ENCODE measurements at regions not wholly inside any gene's neighbourhood (a gene's known extent, or its start where the extent isn't known, plus 50 kb on each side); places are given as distances from the start of the nearest gene placed in this dataset.
"Not testable (repeated sequence)": the region's sequence is repeated elsewhere in the genome, so short reads cannot be mapped to it uniquely, and the experiment has no call there.

GRCh38 chr5:6080436-6080835, 297.9 kb downstream of the MED10 start:
- Histone ChIP-seq H3K27ac (no peak overlapping the region), H3K27me3 (replicated peaks) (no peaks in the 10 kb centered on the region), H3K36me3 (replicated peaks) (no peaks in the 10 kb centered on the region), H3K4me3 (ENCODE audit: low read depth, low read length) (no peak overlapping the region)
- TF ChIP-seq CTCF (IDR thresholded peaks at IDR 0.05; ENCODE audit: low read depth, low read length, missing control alignments) = no peak
- no peak for DNase-seq
- in situ Hi-C loops (cut with HindIII; ENCODE audit: low pct_ligation_motif_present, low sequenced_read_pairs) = no loop called here

- no peak for TF ChIP-seq CTCF (IDR thresholded peaks at IDR 0.05; ENCODE audit: low read depth, low read length, missing control alignments)
- Histone ChIP-seq H3K36me3 (replicated peaks) (no peaks in the 10 kb centered on the region), H3K4me3 (ENCODE audit: low read depth, low read length) (no peak overlapping the region), H3K27me3 (replicated peaks) (no peaks in the 10 kb centered on the region), H3K27ac (no peak overlapping the region)
- no peak for DNase-seq
- in situ Hi-C loops (cut with HindIII; ENCODE audit: low pct_ligation_motif_present, low sequenced_read_pairs) = no loop called here
These were observed 299.5 kb downstream of the MED10 start for GRCh38 chr5:6078881-6079280.

GRCh38 chr5:6076341-6077239, 301.8 kb downstream of the MED10 start:
- H3K4me3 ChIP-seq (ENCODE audit: low read depth, low read length) = no peak overlapping the region
- in situ Hi-C loops (cut with HindIII; ENCODE audit: low pct_ligation_motif_present, low sequenced_read_pairs) = no loop called here
- H3K36me3 ChIP-seq (replicated peaks) = no peaks in the 10 kb centered on the region
- H3K27me3 ChIP-seq (replicated peaks) = no peaks in the 10 kb centered on the region
- no peak overlapping the region for H3K27ac ChIP-seq
- TF ChIP-seq CTCF (IDR thresholded peaks at IDR 0.05; ENCODE audit: low read depth, low read length, missing control alignments) = no peak
- DNase-seq = no peak

- H3K36me3 ChIP-seq (replicated peaks); H3K27me3 ChIP-seq (replicated peaks); DNase-seq; H3K27ac ChIP-seq; in situ Hi-C loops (cut with HindIII; ENCODE audit: low pct_ligation_motif_present, low sequenced_read_pairs); H3K4me3 ChIP-seq (ENCODE audit: low read depth, low read length): not testable (repeated sequence)
These were observed 305.9 kb downstream of the MED10 start for GRCh38 chr5:6072488-6072887.

- no peak for DNase-seq
- no peak for TF ChIP-seq CTCF (IDR thresholded peaks at IDR 0.05; ENCODE audit: low read depth, low read length, missing control alignments)
- in situ Hi-C loops (cut with HindIII; ENCODE audit: low pct_ligation_motif_present, low sequenced_read_pairs) = no loop called here
- H3K27me3 ChIP-seq (replicated peaks) = no peaks in the 10 kb centered on the region
- no peak overlapping the region for H3K27ac ChIP-seq
- no peaks in the 10 kb centered on the region for H3K36me3 ChIP-seq (replicated peaks)
- H3K4me3 ChIP-seq (ENCODE audit: low read depth, low read length) = no peak overlapping the region
These were observed 308.7 kb downstream of the MED10 start for GRCh38 chr5:6069496-6070185.

GRCh38 chr5:6066016-6066415, 312.3 kb downstream of the MED10 start:
- Histone ChIP-seq H3K4me3 (ENCODE audit: low read depth, low read length) (no peak overlapping the region), H3K27me3 (replicated peaks) (no peaks in the 10 kb centered on the region), H3K36me3 (replicated peaks) (no peaks in the 10 kb centered on the region), H3K27ac (no peak overlapping the region)
- in situ Hi-C loops (cut with HindIII; ENCODE audit: low pct_ligation_motif_present, low sequenced_read_pairs) = no loop called here
- TF ChIP-seq CTCF (IDR thresholded peaks at IDR 0.05; ENCODE audit: low read depth, low read length, missing control alignments) = no peak
- no peak for DNase-seq
